SK-N-SH (cell line): ENCODE measurements at regions not wholly inside any gene's neighbourhood (a gene's known extent, or its start where the extent isn't known, plus 50 kb on each side); places are given as distances from the start of the nearest gene placed in this dataset.
A peak's percentile ranks its signal among the peaks of the same experiment; 100 is the strongest.

Experiments
- CTCF ChIA-PET: fragments of 300-600, 350-600 bp; formaldehyde crosslinking; extraction: SDS; loops from one replicate; lab custom pipeline; 2021; lab: Yijun Ruan, JAX
- POLR2A ChIA-PET: fragments of 350-600 bp; sonication (Branson Sonifier 250); formaldehyde crosslinking; extraction: SDS; loops from one replicate; lab custom pipeline; 2020; ENCODE audit warnings: antibody characterized with exemption, inconsistent platforms; lab: Yijun Ruan, JAX
- DNase-seq: peaks from one replicate; pipeline ENCODE4 v3.0.0; 2012
- H2AFZ ChIP-seq: fragments of 200-600 bp; sonication (generic); 2 replicates; pipeline ENCODE4 v1.8.1; 2016; ENCODE audit warnings: antibody characterized with exemption, mild to moderate bottlenecking, low read depth
- H3F3A ChIP-seq: fragments of 200-600 bp; sonication (generic); replicated peaks from 2 replicates; pipeline ENCODE3; 2016; ENCODE audit warnings: antibody characterized with exemption, mild to moderate bottlenecking; ENCODE audit not compliant: insufficient read depth
- H3K27ac ChIP-seq, 2 experiments: fragments of 200-500 bp in 1 of 2; fragments of 200-600 bp in 1 of 2; sonication (Bioruptor generic) in 1 of 2; sonication (generic), shearing (Covaris generic) in 1 of 2; 2 replicates each; pipeline versions ENCODE4 v1.5.1 to v1.6.1; 2014 to 2016; ENCODE audit warnings: low read depth in 2 of 2, inconsistent platforms in 1 of 2, low read length in 1 of 2, mild to moderate bottlenecking in 1 of 2, mixed read lengths in 1 of 2
- H3K27me3 ChIP-seq: fragments of 200-600 bp; sonication (generic), shearing (Covaris generic); 2 replicates; pipeline ENCODE4 v1.6.1; 2016; ENCODE audit warnings: mixed run types; ENCODE audit not compliant: insufficient read depth
- H3K36me3 ChIP-seq, 2 experiments: fragments of 200-500 bp in 1 of 2; fragments of 200-600 bp in 1 of 2; sonication (Bioruptor generic) in 1 of 2; sonication (generic) in 1 of 2; replicated peaks in 1 of 2; 2 replicates each; pipeline versions ENCODE3 to v1.5.1; 2014 to 2016; ENCODE audit warnings: low read length in 1 of 2, mild to moderate bottlenecking in 1 of 2; ENCODE audit not compliant: insufficient read depth in 2 of 2, control insufficient read depth in 1 of 2
- H3K4me1 ChIP-seq, 2 experiments: fragments of 200-500 bp in 1 of 2; fragments of 200-600 bp in 1 of 2; sonication (Bioruptor generic) in 1 of 2; sonication (generic), shearing (Covaris generic) in 1 of 2; 2 replicates each; pipeline versions ENCODE4 v1.5.1 to v1.6.1; 2014 to 2016; ENCODE audit warnings: low read depth in 1 of 2, low read length in 1 of 2, mixed run types in 1 of 2; ENCODE audit not compliant: insufficient read depth in 2 of 2, control insufficient read depth in 1 of 2
- H3K4me2 ChIP-seq: fragments of 200-600 bp; sonication (generic), shearing (Covaris generic); 2 replicates; pipeline ENCODE4 v1.6.1; 2017; ENCODE audit warnings: mixed run types
- H3K4me3 ChIP-seq, 2 experiments: fragments of 200-500 bp in 1 of 2; fragments of 200-600 bp in 1 of 2; sonication (Bioruptor generic) in 1 of 2; sonication (generic), shearing (Covaris generic) in 1 of 2; 2 replicates each; pipeline versions ENCODE4 v1.5.1 to v1.8.1; 2014 to 2016; ENCODE audit warnings: low read depth in 2 of 2, inconsistent platforms in 1 of 2, low read length in 1 of 2, mild to moderate bottlenecking in 1 of 2, mixed read lengths in 1 of 2, moderate library complexity in 1 of 2
- H3K79me2 ChIP-seq: fragments of 200-600 bp; sonication (generic); 2 replicates; pipeline ENCODE4 v1.8.1; 2017; ENCODE audit warnings: mild to moderate bottlenecking; ENCODE audit not compliant: insufficient read depth
- H3K9ac ChIP-seq: fragments of 200-600 bp; sonication (generic); 2 replicates; pipeline ENCODE4 v1.6.1; 2017; ENCODE audit warnings: mixed run types
- H3K9me2 ChIP-seq: fragments of 200-600 bp; sonication (generic); 2 replicates; pipeline ENCODE4 v1.6.1; 2017; ENCODE audit warnings: mixed run types
- H3K9me3 ChIP-seq: fragments of 200-600 bp; sonication (generic); 2 replicates; pipeline ENCODE4 v1.6.1; 2017; ENCODE audit warnings: mixed run types, mild to moderate bottlenecking, moderate library complexity
- H4K20me1 ChIP-seq: fragments of 200-600 bp; sonication (generic); 2 replicates; pipeline ENCODE4 v1.6.1; 2017; ENCODE audit warnings: mild to moderate bottlenecking, mixed run types; ENCODE audit not compliant: insufficient read depth
- CHD2 ChIP-seq: fragments of 150-350 bp; IDR thresholded peaks from 2 replicates; pipeline ENCODE4 v1.6.1; 2018; ENCODE audit warnings: low read length; ENCODE audit not compliant: partially characterized antibody
- ELF1 ChIP-seq: IDR thresholded peaks from 2 replicates; pipeline ENCODE4 v1.4.0; 2012
- EZH2phosphoT487 ChIP-seq: fragments of 200-600 bp; sonication (generic); IDR thresholded peaks from 2 replicates; pipeline ENCODE4 v1.6.1; 2017; ENCODE audit warnings: low read depth, mixed run types, mild to moderate bottlenecking, antibody characterized with exemption, moderate library complexity, borderline replicate concordance
- FOSL2 ChIP-seq: IDR thresholded peaks from 2 replicates; pipeline ENCODE4 v1.4.0; 2012; ENCODE audit warnings: low read depth, mild to moderate bottlenecking, moderate library complexity, borderline replicate concordance
- FOXJ3 ChIP-seq: sonication (generic); formaldehyde crosslinking; IDR thresholded peaks from 2 replicates; pipeline ENCODE4 v1.5.1; 2020; ENCODE audit warnings: mild to moderate bottlenecking, missing genetic modification reagents
- GATA2 ChIP-seq: sonication (generic); formaldehyde crosslinking; IDR thresholded peaks from 2 replicates; pipeline ENCODE4 v1.5.0; 2020; ENCODE audit warnings: mild to moderate bottlenecking, missing genetic modification reagents
- JUND ChIP-seq: IDR thresholded peaks from 2 replicates; pipeline ENCODE4 v1.4.0; 2012
- MXI1 ChIP-seq: IDR thresholded peaks from 2 replicates; pipeline ENCODE4 v1.6.1; 2012; ENCODE audit warnings: mild to moderate bottlenecking, low read depth, low read length, improper control_type of control experiment
- NFIC ChIP-seq: IDR thresholded peaks from 2 replicates; pipeline ENCODE4 v1.4.0; 2012; ENCODE audit warnings: borderline replicate concordance
- POLR2AphosphoS5 ChIP-seq: IDR thresholded peaks from 2 replicates; pipeline ENCODE4 v1.6.1; 2012; ENCODE audit warnings: low read depth, low read length
- RFX5 ChIP-seq: IDR thresholded peaks from 2 replicates; pipeline ENCODE4 v1.6.1; 2012; ENCODE audit warnings: mild to moderate bottlenecking, improper control_type of control experiment, low read length
- SIN3A ChIP-seq: IDR thresholded peaks from 2 replicates; pipeline ENCODE4 v1.6.1; 2012; ENCODE audit warnings: low read depth, mild to moderate bottlenecking, low read length, moderate library complexity, borderline replicate concordance
- SMC3 ChIP-seq: IDR thresholded peaks from 2 replicates; pipeline ENCODE4 v1.6.1; 2012; ENCODE audit warnings: low read depth, low read length, improper control_type of control experiment
- TAF1 ChIP-seq: IDR thresholded peaks from 2 replicates; pipeline ENCODE4 v1.6.1; 2012; ENCODE audit warnings: low read depth, mild to moderate bottlenecking, low read length, moderate library complexity, borderline replicate concordance
- TCF12 ChIP-seq: IDR thresholded peaks from 2 replicates; pipeline ENCODE4 v1.4.0; 2012
- TEAD4 ChIP-seq: IDR thresholded peaks from 2 replicates; pipeline ENCODE4 v1.4.0; 2012; ENCODE audit warnings: mild to moderate bottlenecking, borderline replicate concordance; ENCODE audit not compliant: insufficient read depth
- YY1 ChIP-seq: IDR thresholded peaks from 2 replicates; pipeline ENCODE4 v1.4.0; 2012; ENCODE audit warnings: low read depth, mild to moderate bottlenecking
- WGBS: methylation state at CpG from one replicate; pipeline ENCODE4 v1.1.6; 2017; ENCODE audit warnings: low lambda C conversion rate; 5-methylcytosine and 5-hydroxymethylcytosine counted together
- TF ChIP-seq, protein P1 (sequence below): IDR thresholded peaks from 2 replicates; pipeline ENCODE4 v1.4.0; 2012; ENCODE audit warnings: low read depth
- TF ChIP-seq, protein P2 (sequence below): IDR thresholded peaks from 2 replicates; pipeline ENCODE4 v1.4.0; 2012; ENCODE audit warnings: low read depth, borderline replicate concordance

DNA sequence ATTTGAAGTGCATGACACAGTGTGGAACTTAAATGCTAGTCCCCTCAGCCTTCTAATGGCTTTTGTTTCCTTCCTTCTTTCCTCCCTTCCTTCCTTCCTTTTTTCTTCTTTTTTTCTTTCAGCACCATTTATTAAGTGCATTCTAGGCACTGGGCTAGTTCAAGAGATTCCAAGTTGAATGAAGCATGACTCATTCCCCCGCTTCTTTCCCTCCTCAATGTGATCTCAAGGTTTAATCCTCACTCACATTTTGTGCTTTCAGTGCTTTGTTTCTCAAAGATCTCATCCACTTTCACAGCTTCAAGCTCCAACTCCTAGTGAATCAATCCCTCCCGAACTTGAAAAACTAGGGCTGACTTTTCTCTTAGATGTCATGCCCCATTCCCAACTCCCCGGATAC, 90.1 kb downstream of the LBH start:
- ChIA-PET POLR2A (no interaction called here), CTCF (interaction anchor here (0.9 to 1.5 kb wide), 3 partner anchors 13 to 390 kb away, joined by 3 to 4 read pairs (median 3); no protein-coding TSS in a partner anchor)

DNA sequence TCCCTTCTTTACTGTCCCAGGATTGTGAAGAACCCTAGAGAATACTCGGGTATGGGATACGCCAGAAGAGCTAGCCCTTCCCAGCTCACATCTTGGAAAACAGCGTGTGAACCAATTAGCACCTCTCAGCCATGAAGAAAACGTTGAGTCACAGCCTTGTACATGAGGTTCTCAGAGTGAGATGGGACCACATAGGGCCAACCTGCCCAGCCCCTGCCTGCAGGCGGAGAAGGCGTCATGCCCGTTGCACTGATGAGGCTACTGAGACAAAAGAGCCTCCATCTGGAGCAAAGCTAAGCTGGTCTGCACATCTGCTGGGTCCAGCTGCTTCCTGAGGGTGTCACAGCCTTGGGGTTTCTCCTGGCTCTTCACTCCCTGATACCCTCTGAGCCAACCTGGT, 92.2 kb downstream of the LBH start:
- H4K20me1 ChIP-seq, result no peaks in the 10 kb centered on the region
- CTCF ChIA-PET, result interaction anchor here (0.7 to 1.7 kb wide), 6 partner anchors 12 to 1011 kb away, joined by 3 to 4 read pairs (median 3); no protein-coding TSS in a partner anchor
- no peak overlapping the region for H3K4me3 ChIP-seq
- H3K9me2 ChIP-seq, result no peaks in the 10 kb centered on the region
- H3K79me2 ChIP-seq, result no peaks in the 10 kb centered on the region
- no peaks in the 10 kb centered on the region for H3K9me3 ChIP-seq
- no peaks in the 10 kb centered on the region for H3F3A ChIP-seq
- no peak overlapping the region for H3K9ac ChIP-seq
- no peak overlapping the region for H3K27ac ChIP-seq
- 71% methylated on average over 7 of the region's 7 CpGs for WGBS
- no peak for DNase-seq
- no peaks in the 10 kb centered on the region for H3K36me3 ChIP-seq
- POLR2A ChIA-PET, result no interaction called here
- TF ChIP-seq, protein P1, sequence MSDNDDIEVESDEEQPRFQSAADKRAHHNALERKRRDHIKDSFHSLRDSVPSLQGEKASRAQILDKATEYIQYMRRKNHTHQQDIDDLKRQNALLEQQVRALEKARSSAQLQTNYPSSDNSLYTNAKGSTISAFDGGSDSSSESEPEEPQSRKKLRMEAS, result no peak
- TF ChIP-seq FOXJ3 (no peak), JUND (no peak), GATA2 (no peak), CHD2 (no peak), POLR2AphosphoS5 (no peak), FOSL2 (no peak), NFIC (no peak), TAF1 (no peak), EZH2phosphoT487 (no peak), YY1 (no peak), SIN3A (no peak), TEAD4 (no peak), ELF1 (no peak), RFX5 (no peak), SMC3 (no peak), MXI1 (no peak), TCF12 (no peak)
- TF ChIP-seq, protein P2, sequence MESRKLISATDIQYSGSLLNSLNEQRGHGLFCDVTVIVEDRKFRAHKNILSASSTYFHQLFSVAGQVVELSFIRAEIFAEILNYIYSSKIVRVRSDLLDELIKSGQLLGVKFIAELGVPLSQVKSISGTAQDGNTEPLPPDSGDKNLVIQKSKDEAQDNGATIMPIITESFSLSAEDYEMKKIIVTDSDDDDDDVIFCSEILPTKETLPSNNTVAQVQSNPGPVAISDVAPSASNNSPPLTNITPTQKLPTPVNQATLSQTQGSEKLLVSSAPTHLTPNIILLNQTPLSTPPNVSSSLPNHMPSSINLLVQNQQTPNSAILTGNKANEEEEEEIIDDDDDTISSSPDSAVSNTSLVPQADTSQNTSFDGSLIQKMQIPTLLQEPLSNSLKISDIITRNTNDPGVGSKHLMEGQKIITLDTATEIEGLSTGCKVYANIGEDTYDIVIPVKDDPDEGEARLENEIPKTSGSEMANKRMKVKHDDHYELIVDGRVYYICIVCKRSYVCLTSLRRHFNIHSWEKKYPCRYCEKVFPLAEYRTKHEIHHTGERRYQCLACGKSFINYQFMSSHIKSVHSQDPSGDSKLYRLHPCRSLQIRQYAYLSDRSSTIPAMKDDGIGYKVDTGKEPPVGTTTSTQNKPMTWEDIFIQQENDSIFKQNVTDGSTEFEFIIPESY, result no peak
- no peak overlapping the region for H2AFZ ChIP-seq
- H3K27me3 ChIP-seq, result no peaks in the 10 kb centered on the region
- H3K4me1 ChIP-seq, result no peaks in the 10 kb centered on the region
- no peak overlapping the region for H3K4me2 ChIP-seq

More for the DNA sequence above, 90.1 kb downstream of the LBH start:
- Histone ChIP-seq H3K4me3 (no peak overlapping the region), H2AFZ (no peak overlapping the region), H3K27me3 (no peaks in the 10 kb centered on the region), H3K9me3 (no peaks in the 10 kb centered on the region), H3K36me3 (no peaks in the 10 kb centered on the region), H3K9ac (no peak overlapping the region), H3K4me2 (no peak overlapping the region), H4K20me1 (no peaks in the 10 kb centered on the region), H3K79me2 (no peaks in the 10 kb centered on the region), H3F3A (no peaks in the 10 kb centered on the region), H3K4me1 (no peaks in the 10 kb centered on the region), H3K27ac (no peak overlapping the region), H3K9me2 (no peaks in the 10 kb centered on the region)
- DNase-seq, result no peak
- 64% methylated on average over 3 of the region's 3 CpGs for WGBS
- TF ChIP-seq RFX5, result no peak
- peak; percentile 52; the same call in 1 of the 2 replicates for TF ChIP-seq FOSL2
